ENCODE measurements at regions not wholly inside any gene's neighbourhood (a gene's known extent, or its start where the extent isn't known, plus 50 kb on each side); places are given as distances from the start of the nearest gene placed in this dataset.
"Not testable (repeated sequence)": the region's sequence is repeated elsewhere in the genome, so short reads cannot be mapped to it uniquely, and the experiment has no call there.

DNA sequence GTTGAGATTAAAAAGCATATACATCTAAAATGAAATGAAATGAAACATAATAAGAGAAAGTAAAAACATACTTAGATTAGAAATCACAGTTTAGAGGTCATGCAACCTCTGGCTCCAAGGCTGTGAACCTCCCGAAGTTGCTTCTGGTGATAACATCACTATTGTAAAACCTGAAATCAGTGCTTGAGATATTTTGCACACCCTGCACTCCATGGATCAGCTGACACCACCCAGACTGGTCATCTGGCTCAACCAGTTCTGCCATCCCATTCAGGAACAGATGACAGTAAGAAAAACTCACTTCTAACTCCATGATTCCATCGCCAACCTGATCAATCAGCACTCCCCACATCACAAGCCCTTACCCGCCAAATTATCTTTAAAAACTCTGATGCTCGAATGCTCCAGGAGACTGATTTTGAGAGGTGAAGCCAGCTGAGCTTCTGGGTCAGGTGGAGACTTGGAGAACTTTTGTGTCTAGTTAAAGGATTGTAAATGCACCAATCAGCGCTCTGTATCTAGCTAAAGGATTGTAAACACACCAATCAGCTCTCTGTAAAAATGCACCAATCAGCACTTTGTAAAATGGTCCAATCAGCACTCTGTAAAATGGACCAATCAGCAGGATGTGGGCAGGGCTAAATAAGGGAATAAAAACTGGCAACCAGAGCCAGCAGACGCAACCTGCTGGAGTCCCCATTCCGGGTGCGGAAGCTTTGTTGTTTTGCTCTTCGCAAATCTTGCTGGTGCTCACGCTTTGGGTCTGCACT lies 162.6 kb upstream of the MAGI2 start:
- DNase-seq = no peak

GRCh38 chr7:79615466-79615865 lies 162.0 kb upstream of the MAGI2 start:
- DNase-seq = no peak

- no peak for DNase-seq
Observed at GRCh38 chr7:79612903-79613302, 159.4 kb upstream of the MAGI2 start.

DNA sequence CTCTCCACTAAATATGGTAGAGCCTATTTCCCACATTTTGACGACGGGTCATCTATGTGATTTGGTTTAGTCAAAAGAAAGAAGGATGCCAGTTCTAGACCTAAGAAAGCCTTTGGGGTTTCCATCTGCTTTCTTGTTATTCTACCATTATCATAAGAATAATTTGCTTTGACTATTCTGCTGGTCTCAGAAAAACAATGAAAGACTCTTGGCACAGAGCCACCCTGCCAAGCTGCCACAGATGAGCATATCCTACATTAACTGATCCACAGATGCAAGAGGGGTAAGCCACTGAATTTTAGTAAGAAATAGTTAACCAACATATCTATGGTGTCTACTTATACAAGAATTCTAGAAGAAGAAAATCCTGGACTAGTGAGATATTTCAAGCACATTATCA lies 158.6 kb upstream of the MAGI2 start:
- no peak for DNase-seq

- no peak for DNase-seq
Observed at GRCh38 chr7:79610748-79611304, 157.4 kb upstream of the MAGI2 start.

GRCh38 chr7:79610313-79610712 lies 156.8 kb upstream of the MAGI2 start:
- no peak for DNase-seq

- no peak for DNase-seq
Observed at GRCh38 chr7:79608005-79608404, 154.5 kb upstream of the MAGI2 start.

DNA sequence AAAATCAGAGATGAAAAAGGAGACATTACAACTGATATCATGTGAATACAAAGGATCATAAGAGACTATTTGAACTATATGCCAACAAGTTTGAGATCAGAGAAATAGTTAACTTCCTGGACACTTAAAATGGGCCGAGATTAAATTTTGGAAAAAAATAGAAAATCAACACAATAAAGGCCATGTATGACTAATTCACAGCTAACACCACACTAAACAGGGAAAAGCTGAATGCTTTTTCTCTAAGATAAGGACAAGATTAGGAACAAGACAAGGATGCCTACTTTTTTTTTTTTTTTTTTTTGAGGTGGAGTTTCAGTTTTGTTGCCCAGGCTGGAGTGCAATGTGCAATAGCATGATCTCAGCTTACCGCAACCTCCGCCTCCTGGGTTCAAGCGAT lies 151.4 kb upstream of the MAGI2 start:
- DNase-seq = no peak

DNA sequence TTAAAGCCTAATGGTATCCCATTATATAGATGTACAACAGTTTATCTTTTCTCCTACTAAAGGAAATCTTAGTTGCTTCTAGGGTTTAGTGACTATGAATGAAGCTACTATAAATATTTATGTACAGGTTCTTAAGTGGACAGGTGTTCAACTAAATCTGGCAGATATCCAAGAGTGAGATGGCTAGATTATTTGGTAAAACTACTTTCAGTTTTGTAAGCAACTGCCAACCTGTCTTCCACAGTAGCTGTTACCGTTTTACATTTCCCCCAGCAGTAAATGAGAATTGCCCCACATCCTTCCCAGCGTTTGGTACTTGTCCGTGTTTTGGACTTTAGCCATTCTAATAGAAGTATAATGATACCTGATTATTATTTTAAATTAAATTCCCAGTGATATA lies 144.9 kb upstream of the MAGI2 start:
- no peak for DNase-seq

- DNase-seq = not testable (repeated sequence)
Observed at GRCh38 chr7:79594671-79595070, 141.2 kb upstream of the MAGI2 start.

DNA sequence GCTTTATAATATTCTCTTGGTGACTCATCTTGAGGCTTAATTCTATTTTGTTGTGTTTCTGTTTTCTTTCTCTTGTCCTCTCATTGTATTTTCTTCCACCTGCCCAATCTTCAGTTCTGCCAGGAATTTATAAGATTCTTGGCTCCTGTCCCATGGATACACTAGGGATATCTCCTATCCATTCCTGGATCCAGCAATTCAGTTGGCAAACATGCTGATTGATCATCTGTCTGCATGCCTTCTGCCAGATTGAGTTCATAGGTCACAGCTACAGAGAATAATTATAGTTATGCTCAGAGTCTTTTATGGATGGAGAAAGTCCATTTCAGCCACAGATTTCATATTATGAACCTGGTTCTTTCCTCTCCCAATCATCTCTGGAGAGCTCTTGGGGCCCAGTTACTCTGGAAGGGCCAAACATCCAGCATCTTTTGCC lies 140.4 kb upstream of the MAGI2 start:
- no peak for DNase-seq

GRCh38 chr7:79590916-79591623 lies 137.6 kb upstream of the MAGI2 start:
- DNase-seq = no peak

- no peak for DNase-seq
Observed at GRCh38 chr7:79590391-79590790, 136.9 kb upstream of the MAGI2 start.

DNA sequence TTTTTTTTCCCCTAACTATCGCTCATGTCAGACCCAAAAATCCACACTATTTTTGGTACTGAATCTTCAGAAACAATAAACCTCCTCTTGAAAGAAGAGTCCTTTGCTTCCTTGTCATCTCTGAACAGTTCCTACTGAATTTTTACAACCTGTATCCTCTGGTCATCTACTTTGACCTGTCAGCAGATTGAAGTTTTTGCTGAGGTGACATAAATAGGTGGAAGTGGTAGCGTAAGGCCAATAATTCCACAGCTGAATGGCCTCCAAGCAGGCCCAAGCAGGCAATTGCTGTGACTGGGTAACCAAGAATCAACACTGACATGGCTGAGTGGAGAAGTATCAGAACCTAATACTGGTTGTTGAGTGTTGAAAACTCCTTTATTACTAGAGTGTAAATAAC lies 117.4 kb upstream of the MAGI2 start:
- DNase-seq = no peak

- no peak for DNase-seq
Observed at GRCh38 chr7:79563821-79564522, 110.5 kb upstream of the MAGI2 start.

DNA sequence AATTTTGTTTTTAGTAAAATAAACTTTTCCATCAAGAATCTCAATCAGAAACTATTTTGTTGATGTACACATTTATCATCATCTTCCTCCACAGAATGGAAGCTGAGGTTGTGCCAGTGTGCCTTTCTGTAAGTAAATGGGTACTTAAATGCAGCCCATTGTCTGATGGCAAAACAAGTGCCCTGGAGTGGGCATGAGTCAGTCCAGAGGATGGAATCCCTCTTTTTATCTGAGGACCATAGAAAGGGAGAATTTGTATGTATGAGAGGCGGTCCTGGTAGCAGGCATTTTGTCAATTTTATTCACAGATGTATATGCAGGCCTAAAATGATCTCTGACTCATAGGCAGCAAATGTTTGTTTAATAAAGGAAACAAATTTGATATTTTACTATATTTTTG lies 102.1 kb upstream of the MAGI2 start:
- DNase-seq = no peak

GRCh38 chr7:79553811-79554555 lies 100.5 kb upstream of the MAGI2 start:
- peak; percentile 4 for DNase-seq

DNA sequence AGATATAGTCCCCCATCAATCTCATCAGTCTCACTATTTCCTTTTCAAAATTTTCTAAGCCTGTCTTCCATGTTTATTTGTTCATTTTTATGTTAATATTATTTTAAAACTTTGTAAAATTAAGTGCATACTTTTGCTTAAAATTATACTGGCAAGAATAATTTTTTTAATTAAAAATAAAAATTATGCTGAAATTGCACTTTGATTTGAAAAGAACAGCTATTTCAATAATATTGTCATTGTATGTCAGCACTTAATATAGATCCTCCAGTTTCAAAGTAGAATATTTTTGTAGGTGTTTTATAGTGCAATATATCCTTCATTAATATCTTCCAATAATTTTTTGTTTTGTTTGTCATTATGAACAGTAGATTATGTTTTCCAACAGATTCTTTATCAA lies 99.0 kb upstream of the MAGI2 start:
- no peak for DNase-seq

GRCh38 chr7:79548727-79549126 lies 95.3 kb upstream of the MAGI2 start:
- no peak for DNase-seq

GRCh38 chr7:79547132-79547531 lies 93.7 kb upstream of the MAGI2 start:
- no peak for DNase-seq

- no peak for DNase-seq
Observed at GRCh38 chr7:79540592-79540991, 87.1 kb upstream of the MAGI2 start.

DNA sequence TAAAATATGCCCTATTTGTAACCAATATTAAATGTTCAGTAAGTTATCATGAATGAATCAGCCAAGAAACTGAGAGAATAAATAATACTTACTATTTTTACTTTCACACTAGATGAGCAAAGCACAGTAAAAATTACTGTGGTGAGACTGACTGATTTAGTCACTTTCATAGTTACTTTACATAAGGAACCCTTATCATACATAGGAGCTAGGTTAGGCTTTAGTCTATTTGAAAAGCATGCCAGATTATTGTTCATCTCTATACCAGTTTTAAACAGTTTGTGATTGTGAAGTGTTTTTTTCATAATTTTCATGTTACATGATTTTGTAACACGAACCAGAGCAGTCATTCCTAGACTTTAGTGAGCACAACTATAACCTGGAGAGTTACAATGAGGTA lies 80.7 kb upstream of the MAGI2 start:
- no peak for DNase-seq

Measured in inflammatory macrophage treated with lipopolysaccharide for 4 hours (primary cell).